ENCODE measurements at regions not wholly inside any gene's neighbourhood (a gene's known extent, or its start where the extent isn't known, plus 50 kb on each side); places are given as distances from the start of the nearest gene placed in this dataset.
A peak's percentile ranks its signal among the peaks of the same experiment; 100 is the strongest.
"Not testable (repeated sequence)": the region's sequence is repeated elsewhere in the genome, so short reads cannot be mapped to it uniquely, and the experiment has no call there.

DNA sequence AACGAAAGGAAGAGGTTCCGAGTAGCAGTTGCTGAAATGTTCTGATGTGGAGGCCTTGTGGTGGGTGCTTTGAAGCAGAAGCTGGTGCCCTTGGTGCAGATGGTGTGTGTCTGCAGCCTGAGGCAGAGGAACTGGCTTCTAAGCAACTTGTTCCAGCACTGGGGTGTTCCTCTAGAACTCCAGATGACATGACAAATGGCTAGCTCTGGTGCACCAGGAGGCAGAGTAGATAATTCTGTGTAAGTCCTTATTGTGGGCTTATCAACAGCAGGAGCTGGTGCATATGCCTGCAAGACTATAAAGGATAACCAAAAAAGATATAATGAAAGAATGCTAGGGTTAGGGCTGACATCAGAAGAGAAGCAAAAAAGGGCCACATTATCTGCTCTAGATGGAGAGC is 76.5 kb downstream of the ARL5B start:
- DNase-seq, result no peak

GRCh38 chr10:18737236-18737635 is 78.0 kb downstream of the ARL5B start:
- peak; percentile 54 for DNase-seq

DNA sequence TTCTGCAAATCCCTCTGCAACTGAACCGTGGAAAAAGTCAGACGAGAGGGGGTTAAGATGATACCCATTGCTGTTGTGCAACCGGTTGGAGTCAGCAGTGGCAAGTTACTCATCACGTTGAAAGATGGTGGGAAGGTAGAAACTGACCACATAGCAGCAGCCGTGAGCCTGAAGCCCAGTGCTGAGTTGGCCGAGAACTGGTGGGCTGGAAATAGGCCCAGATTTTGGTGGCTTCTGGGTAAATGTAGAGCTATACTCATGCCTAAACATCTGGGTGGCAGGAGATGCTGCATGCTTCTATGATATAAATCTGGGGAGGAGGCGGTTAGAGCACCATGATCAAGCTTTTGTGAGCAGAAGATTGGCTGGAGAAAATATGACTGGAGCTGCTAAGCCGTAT is 78.6 kb downstream of the ARL5B start:
- peak; percentile 89 for DNase-seq

DNA sequence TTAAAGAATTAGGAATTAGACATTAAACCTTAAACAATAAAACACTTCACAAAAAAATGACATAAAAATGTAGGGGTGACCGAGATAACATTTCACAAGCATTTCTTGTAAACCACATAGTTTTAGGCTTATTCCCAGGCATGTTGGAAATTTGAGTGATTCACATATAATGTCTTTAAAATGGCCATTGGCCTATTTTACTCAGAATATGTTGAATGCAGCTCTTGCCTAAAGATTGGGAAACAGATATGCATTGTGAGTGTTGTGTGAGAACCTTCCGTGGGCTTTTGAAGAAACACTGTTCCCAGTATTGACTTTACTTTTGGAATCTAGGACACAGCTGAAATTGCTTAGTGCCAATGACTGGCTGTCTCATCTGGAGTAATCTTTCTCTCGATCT is 79.6 kb downstream of the ARL5B start:
- peak; percentile 82 for DNase-seq

- DNase-seq, result no peak
Measured at GRCh38 chr10:18743926-18744325, 84.7 kb downstream of the ARL5B start.

DNA sequence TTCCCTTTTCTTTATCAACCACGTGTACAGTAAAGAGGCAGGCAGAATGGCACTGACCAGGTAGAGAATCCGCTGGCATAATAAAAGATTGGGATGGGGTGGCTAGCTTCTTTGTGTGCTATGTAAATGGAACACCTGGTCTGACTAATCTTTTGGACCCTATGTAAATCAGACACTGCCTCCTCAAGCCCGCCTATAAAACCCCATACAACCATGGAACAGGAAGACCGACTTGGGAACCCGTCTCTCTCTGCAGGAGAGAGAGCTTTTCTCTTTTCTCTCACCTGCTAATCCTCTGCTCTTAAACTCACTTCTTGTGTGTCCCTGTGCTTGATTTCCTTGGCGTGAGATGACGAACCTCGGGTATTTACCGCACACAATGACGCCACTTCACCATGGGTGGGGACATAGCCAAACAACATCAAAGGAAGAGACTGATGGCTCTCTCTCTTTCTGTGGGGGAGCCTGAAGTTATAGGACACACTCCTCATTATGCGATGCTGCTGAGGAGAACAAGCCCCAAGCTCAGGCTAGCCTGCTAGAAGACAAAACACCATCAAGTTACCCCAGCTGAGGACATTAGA is 94.2 kb downstream of the ARL5B start:
- DNase-seq, result no peak

- DNase-seq, result no peak
Measured at GRCh38 chr10:18759575-18759974, 100.3 kb downstream of the ARL5B start.

DNA sequence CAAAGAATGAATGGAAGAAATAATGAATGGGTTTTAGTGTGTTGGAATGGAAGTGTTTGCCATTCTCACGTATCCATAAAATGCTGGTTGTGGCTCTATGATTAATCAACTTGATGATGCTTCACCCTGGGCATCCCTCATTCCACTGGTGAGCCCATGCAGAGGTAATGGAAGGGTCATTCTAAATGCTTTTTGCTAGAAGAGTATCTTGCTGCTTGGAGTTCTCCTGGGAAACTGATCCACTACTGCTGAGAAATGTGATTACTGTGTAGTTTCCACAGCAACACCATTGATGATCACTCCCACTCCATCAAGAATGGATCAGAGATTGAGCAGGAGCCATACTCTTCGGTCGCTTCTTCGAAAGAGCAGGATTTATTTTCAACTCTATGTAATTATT is 101.6 kb downstream of the ARL5B start:
- no peak for DNase-seq

DNA sequence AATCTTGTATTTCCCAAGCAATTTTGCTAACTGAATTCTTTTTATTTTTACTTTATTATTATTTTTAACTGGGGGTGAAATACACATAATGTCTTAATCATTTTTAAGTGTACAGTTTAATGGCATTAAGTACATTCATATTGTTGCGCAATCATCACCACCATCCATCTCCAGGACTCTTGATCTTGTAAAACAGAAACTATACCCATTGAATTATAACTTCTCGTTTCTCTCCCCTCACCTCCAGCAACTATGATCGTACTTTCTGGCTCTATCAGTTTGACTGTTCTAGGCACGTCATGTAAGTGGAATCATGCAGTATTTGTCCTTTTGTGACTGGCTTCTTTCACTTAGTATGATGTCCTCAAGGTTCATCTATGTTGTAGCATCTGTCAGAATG is 108.8 kb downstream of the ARL5B start:
- no peak for DNase-seq

DNA sequence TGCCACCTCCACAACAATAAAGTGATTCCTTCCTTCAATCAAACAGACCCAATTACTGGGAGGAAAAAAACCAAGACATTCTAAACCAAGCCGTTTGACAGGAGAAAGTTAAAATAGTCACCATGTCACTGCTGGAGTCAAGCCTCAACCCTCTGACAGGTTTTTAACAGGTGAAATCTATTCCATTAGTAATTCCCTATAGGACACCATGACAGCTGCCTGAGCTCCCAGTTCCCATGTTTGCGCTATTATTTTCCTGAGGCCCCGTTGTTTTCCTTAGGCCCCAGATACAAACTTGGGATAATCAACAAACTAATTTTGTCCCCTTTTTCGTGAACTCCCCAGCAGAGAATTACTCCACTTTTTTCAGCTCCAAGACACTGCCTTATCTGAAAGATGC is 113.9 kb downstream of the ARL5B start:
- DNase-seq, result no peak

DNA sequence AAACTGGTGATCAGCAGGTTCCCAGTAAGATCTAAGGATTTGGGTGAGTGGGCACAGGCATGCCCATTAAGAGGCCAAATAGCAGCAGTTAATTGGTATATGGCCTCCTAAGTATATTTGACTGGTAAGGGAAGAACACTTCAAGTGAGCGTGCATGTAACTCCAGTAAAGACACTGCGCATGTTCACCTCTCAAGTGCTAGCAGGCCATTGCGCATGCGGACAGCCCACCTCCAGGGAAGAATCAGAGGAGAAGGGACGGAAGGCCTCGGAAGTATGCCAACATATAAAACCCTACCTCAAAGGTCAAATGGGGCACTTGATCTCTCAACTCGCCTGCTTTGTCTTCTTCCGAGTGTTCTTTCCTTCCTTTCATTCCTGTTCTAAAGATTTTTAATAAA is 118.0 kb downstream of the ARL5B start:
- DNase-seq, result no peak

DNA sequence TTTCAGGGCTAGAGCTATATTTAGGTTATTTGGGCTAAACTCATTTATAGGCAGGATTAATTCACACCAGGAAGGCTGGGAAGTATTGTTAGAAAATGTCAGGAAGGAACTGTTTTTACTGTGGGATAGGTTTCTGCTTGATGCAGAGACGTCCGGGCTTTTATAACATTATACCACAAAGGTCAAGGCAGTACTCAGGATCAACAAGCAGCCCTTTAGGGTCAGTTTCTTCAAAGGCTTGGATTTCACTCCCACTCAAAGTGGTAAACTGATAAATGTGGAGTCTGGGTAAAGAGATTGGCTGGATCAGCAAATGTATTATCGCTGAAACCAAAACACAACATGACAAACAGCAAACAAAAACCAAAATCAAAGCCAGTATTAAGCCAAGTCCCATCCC is 127.2 kb downstream of the ARL5B start:
- DNase-seq, result no peak

DNA sequence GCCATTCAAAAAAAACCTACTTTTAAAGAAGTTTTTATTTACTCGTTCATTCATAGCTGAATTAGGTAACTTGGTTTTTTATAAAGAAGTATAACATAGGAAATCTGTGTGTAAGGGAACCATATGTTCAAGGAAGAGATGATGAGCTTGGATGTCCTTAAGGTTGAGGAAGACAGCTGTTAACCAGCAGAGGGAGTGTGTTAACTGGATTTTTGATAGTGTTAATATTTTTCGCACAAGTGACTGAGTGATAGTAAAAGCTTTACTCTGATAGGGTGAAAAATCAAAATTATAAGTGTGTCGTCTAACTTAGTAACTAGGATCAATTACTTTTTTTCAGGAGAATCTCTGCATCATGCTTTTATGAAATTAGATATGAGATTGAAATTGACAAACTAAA is 134.7 kb downstream of the ARL5B start:
- peak; percentile 20 for DNase-seq

DNA sequence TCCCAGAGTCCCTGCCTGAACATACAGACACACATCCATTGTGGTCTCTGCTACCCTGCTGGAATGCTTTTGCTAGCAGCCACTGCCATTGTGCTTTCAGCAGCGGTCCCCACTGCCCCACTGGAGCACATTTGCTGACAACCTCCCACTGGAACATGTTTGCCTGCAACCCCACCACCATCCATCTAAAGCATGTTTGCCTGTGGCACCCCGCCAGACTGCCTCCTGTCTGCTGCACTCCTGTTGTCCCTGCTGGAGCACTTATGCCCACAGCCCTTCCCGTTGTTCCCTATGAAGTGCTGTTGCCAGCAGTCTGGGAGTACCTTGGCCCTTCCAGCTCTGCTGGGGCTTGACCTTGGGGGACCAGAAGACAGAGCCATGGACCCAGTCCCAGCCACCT is 136.3 kb downstream of the ARL5B start:
- no peak for DNase-seq

DNA sequence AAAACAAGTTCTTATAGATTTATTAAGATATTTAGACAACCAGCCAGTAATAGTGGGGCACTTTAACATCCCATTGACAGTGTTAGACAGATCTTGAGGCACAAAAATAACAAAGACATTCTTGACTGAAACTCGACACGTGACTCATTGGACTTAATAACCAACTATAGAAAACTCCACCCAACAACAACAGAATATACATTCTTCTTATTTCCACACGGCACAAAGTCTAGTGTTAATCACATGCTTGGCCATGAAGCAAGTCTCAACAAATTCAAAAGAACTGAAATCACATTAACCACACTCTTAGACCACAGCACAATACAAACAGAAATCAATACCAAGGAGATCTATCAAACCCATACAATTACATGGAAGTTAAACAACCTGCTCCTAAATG is 138.1 kb downstream of the ARL5B start:
- DNase-seq, result no peak

GRCh38 chr10:18822156-18822555 is 162.9 kb downstream of the ARL5B start:
- peak; percentile 12 for DNase-seq

DNA sequence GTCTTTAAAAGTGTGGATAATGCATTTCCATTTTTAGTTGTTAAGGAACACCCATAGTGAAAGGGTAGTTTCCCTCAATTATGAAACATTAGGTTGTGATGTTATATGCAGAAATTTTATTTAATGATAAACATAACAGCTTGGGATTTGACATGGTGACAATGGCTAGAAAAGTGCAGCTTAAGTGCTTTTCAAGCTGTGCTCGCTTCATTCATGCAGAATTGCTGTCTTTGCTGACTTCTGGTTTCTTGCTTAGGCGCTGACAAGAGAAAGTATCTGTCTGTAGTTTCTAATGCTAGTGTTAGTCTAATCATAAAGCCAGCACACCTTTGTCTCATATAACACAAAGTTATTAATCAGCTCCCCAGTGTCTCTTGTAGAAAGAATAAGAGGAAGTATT is 170.0 kb downstream of the ARL5B start:
- DNase-seq, result no peak

DNA sequence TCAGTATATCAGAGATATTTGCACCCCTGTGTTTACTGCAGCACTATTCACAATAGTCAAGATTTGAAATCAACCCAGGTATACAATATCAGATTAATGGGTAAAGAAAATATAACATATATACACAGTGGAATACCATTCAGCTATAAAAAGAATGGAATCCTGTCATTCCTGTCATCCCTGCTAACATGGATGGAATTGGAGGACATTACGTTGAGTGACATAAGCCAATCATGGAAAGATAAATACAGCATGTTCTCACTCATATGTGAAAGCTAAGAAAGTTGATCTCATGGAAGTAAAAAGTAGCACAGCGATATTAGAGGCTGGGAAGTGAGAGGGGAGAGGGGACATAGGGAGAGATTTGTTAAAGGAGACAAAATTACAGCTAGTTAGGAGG is 171.0 kb downstream of the ARL5B start:
- no peak for DNase-seq

- DNase-seq, result not testable (repeated sequence)
Measured at GRCh38 chr10:18856623-18857022, 192.0 kb upstream of the MALRD1 start.

DNA sequence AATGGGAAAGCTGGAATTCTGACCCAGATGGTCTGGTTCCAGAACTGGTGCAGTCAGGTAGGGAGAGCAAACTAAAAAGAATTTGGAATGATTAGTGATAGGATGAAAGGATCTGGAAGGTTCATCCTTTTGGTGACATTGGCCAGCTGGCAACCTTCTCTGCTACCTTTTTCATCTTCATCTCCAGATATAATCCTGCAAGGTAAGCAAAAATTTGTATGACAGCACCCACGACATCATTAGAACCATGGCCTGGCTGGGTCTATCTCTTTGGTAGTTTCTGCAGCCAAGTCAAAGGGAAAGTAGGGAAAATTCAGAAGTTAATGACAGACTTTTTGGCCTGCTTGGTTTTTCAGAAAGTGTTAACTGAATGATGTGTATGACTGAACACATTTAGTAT is 188.9 kb upstream of the MALRD1 start:
- DNase-seq, result no peak

GRCh38 chr10:18860186-18860585 is 188.4 kb upstream of the MALRD1 start:
- no peak for DNase-seq

GRCh38 chr10:18860631-18861240 is 187.9 kb upstream of the MALRD1 start:
- DNase-seq, result no peak

GRCh38 chr10:18861382-18861781 is 187.2 kb upstream of the MALRD1 start:
- DNase-seq, result no peak

DNA sequence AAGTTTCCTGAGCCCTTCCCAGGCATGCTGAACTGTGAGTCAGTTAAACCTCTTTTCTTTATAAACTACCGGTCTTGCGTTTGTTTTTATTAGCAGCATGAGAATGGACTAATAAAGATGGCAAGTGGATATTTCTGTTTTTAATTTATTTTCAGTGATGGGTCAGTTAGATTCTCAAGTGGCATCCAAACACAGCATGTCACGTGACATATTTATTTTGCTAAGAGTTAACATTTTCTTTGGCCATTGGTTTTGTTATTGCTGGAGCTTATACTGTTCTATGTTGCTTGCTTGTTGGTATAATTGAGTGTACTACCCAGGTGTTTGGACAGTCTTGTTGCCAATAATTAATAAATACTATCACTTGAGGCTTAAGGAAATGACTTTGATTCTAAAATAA is 181.7 kb upstream of the MALRD1 start:
- DNase-seq, result no peak

DNA sequence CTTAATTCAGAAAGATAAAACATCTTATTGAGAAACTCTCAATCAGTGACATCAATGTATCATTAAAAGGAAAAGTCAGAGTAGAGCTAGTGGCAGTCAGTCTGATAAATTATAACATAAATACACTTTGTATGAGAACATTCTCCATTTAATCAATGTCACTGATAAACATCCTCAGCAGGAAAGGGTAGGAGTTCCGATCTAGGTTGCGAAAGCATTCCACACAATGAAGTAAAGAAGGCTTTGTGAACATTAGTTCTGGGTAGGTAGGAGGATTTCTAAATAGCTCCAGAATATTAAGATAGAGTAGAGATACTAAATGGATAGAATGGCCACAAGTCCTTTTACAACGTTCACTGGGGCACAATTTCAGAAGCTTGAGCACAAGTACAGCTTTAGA is 179.7 kb upstream of the MALRD1 start:
- no peak for DNase-seq

Data from fibroblast of skin of right biceps (primary cell).